K562 (cell line): ENCODE measurements at regions not wholly inside any gene's neighbourhood (a gene's known extent, or its start where the extent isn't known, plus 50 kb on each side); places are given as distances from the start of the nearest gene placed in this dataset.

ENCODE experiments used
- ASH1L ChIP-seq: fragments of 450-650 bp; IDR thresholded peaks from 2 replicates; pipeline ENCODE4 v1.6.1; 2018; ENCODE audit warnings: borderline replicate concordance, mild to moderate bottlenecking, low read depth; ENCODE audit not compliant: partially characterized antibody
- CCAR2 ChIP-seq: fragments of 200-400 bp; formaldehyde crosslinking; IDR thresholded peaks from 2 replicates; pipeline ENCODE4 v1.6.1; 2017; ENCODE audit warnings: mild to moderate bottlenecking, low read depth, low read length
- DACH1 ChIP-seq: fragments of 450-650 bp; IDR thresholded peaks from 2 replicates; pipeline ENCODE4 v1.6.1; 2018; ENCODE audit not compliant: partially characterized antibody
- DDX20 ChIP-seq: fragments of 450-650 bp; IDR thresholded peaks from 2 replicates; pipeline ENCODE4 v1.6.1; 2016; ENCODE audit warnings: missing genetic modification characterization, low read depth, mild to moderate bottlenecking, missing compliant biosample characterization, moderate library complexity
- GATA2 ChIP-seq: sonication (generic); formaldehyde crosslinking; IDR thresholded peaks from 2 replicates; pipeline ENCODE4 v1.4.0; 2020; ENCODE audit warnings: mild to moderate bottlenecking, missing genetic modification reagents
- GTF2A2 ChIP-seq: IDR thresholded peaks from 2 replicates; pipeline ENCODE4 v1.6.1; 2016; ENCODE audit warnings: mild to moderate bottlenecking, missing genetic modification characterization, missing compliant biosample characterization
- GTF2F1 ChIP-seq: IDR thresholded peaks from 2 replicates; pipeline ENCODE4 v1.6.1; 2011; ENCODE audit warnings: low read depth, low read length, improper control_type of control experiment
- HNRNPLL ChIP-seq: fragments of 200-400 bp; formaldehyde crosslinking; IDR thresholded peaks from 2 replicates; pipeline ENCODE4 v1.6.1; 2017; ENCODE audit warnings: low read length, low read depth, mild to moderate bottlenecking; ENCODE audit not compliant: poor library complexity, severe bottlenecking
- HOMEZ ChIP-seq: fragments of 250-450 bp; sonication (Bioruptor Pico); IDR thresholded peaks from 2 replicates; pipeline ENCODE4 v1.4.0; 2020; ENCODE audit warnings: mild to moderate bottlenecking, moderate library complexity
- POLR2H ChIP-seq: IDR thresholded peaks from 2 replicates; pipeline ENCODE4 v1.6.1; 2016; ENCODE audit warnings: missing genetic modification characterization, low read depth, mild to moderate bottlenecking, control low read depth, missing compliant biosample characterization, moderate library complexity
- PTTG1 ChIP-seq: fragments of 450-650 bp; IDR thresholded peaks from 2 replicates; pipeline ENCODE4 v1.6.1; 2016; ENCODE audit warnings: low read depth, mild to moderate bottlenecking, missing genetic modification characterization, missing compliant biosample characterization
- RFX1 ChIP-seq: fragments of 450-650 bp; IDR thresholded peaks from 2 replicates; pipeline ENCODE4 v1.6.1; 2016; ENCODE audit warnings: mild to moderate bottlenecking, moderate library complexity
- TCF15 ChIP-seq: fragments of 250-450 bp; sonication (Bioruptor Pico); IDR thresholded peaks from 2 replicates; pipeline ENCODE4 v1.8.0; 2022; ENCODE audit warnings: moderate library complexity, mild to moderate bottlenecking, inconsistent platforms
- TEAD2 ChIP-seq: fragments of 450-650 bp; IDR thresholded peaks from 2 replicates; pipeline ENCODE4 v1.6.1; 2016; ENCODE audit warnings: missing genetic modification characterization, control low read depth, missing compliant biosample characterization
- TEAD4 ChIP-seq, 2 experiments: sonication (generic) in 1 of 2; formaldehyde crosslinking in 1 of 2; IDR thresholded peaks; 2 replicates each; pipeline versions ENCODE4 v1.6.1 to v1.8.0; 2012 to 2022; ENCODE audit warnings: borderline replicate concordance in 1 of 2, inconsistent platforms in 1 of 2, low read length in 1 of 2, mild to moderate bottlenecking in 1 of 2, missing genetic modification reagents in 1 of 2
- TRIM28 ChIP-seq: fragments of 450-650 bp; IDR thresholded peaks from 2 replicates; pipeline ENCODE4 v1.6.1; 2017
- TSHZ1 ChIP-seq: fragments of 250-450 bp; sonication (Bioruptor Pico); IDR thresholded peaks from 2 replicates; pipeline ENCODE4 v1.4.0; 2020; ENCODE audit warnings: mild to moderate bottlenecking, moderate library complexity
- XRCC5 ChIP-seq: fragments of 200-400 bp; formaldehyde crosslinking; IDR thresholded peaks from 2 replicates; pipeline ENCODE4 v1.6.1; 2017; ENCODE audit warnings: low read depth, mild to moderate bottlenecking, low read length
- ZKSCAN1 ChIP-seq: fragments of 150-350 bp; IDR thresholded peaks from 2 replicates; pipeline ENCODE4 v1.6.1; 2016; ENCODE audit warnings: low read depth, low read length
- ZNF354B ChIP-seq: fragments of 250-450 bp; sonication (Bioruptor Pico); IDR thresholded peaks from 2 replicates; pipeline ENCODE4 v1.4.0; 2020
- ZNF644 ChIP-seq: fragments of 200-800 bp; sonication (Bioruptor generic); IDR thresholded peaks from 2 replicates; pipeline ENCODE4 v1.6.1; 2016; ENCODE audit warnings: low read depth, missing genetic modification characterization, missing compliant biosample characterization
- ZNF76 ChIP-seq: fragments of 250-450 bp; sonication (Bioruptor Pico); IDR thresholded peaks from 2 replicates; pipeline ENCODE4 v1.4.0; 2020; ENCODE audit warnings: mild to moderate bottlenecking, moderate library complexity, borderline replicate concordance
- TF ChIP-seq, protein P1 (sequence below): fragments of 250-450 bp; sonication (Bioruptor Pico); IDR thresholded peaks from 2 replicates; pipeline ENCODE4 v1.4.0; 2020; ENCODE audit warnings: mild to moderate bottlenecking

GRCh38 chr2:236459393-236459792, 110.2 kb upstream of the ACKR3 start (continued):
- TF ChIP-seq POLR2H (tag) (no peak), DACH1 (no peak), TEAD4 (IDR thresholded peaks at IDR 0.05; ENCODE audit: low read length) (no peak), TEAD4 (CRISPR knock-in tag; IDR thresholded peaks at IDR 0.05; ENCODE audit: borderline replicate concordance) (no peak), ZNF644 (tag) (no peak), GTF2F1 (no peak), TCF15 (peak; percentile 76; the same call in 1 of the 2 replicates), DDX20 (tag) (no peak), HNRNPLL (no peak), RFX1 (no peak), XRCC5 (no peak), ZNF76 (CRISPR knock-in tag) (peak; percentile 60; the same call in 1 of the 2 replicates), TEAD2 (tag) (no peak), TRIM28 (no peak), GTF2A2 (tag) (no peak), HOMEZ (CRISPR knock-in tag) (peak; percentile 87; the same call in 1 of the 2 replicates), CCAR2 (no peak), PTTG1 (tag) (no peak), ASH1L (no peak), GATA2 (CRISPR knock-in tag) (no peak), ZKSCAN1 (no peak), ZNF354B (no peak), TSHZ1 (peak; percentile 52; the same call in 1 of the 2 replicates)
- TF ChIP-seq, protein P1, sequence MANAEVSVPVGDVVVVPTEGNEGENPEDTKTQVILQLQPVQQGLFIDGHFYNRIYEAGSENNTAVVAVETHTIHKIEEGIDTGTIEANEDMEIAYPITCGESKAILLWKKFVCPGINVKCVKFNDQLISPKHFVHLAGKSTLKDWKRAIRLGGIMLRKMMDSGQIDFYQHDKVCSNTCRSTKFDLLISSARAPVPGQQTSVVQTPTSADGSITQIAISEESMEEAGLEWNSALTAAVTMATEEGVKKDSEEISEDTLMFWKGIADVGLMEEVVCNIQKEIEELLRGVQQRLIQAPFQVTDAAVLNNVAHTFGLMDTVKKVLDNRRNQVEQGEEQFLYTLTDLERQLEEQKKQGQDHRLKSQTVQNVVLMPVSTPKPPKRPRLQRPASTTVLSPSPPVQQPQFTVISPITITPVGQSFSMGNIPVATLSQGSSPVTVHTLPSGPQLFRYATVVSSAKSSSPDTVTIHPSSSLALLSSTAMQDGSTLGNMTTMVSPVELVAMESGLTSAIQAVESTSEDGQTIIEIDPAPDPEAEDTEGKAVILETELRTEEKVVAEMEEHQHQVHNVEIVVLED (CRISPR knock-in tag): 0 out of 2 replicates have a peak, but pooled peaks have one; percentile 33
